ENCODE measurements at regions not wholly inside any gene's neighbourhood (a gene's known extent, or its start where the extent isn't known, plus 50 kb on each side); places are given as distances from the start of the nearest gene placed in this dataset.
A peak's percentile ranks its signal among the peaks of the same experiment; 100 is the strongest.

GRCh38 chr6:118748311-118749062, 97.1 kb upstream of the CEP85L start:
- DNase-seq (ENCODE audit: low read depth in 1 of 2, low spot score in 1 of 2) = no peak
- H3K27ac ChIP-seq (replicated peaks) = no peak overlapping the region
- H3K4me3 ChIP-seq (replicated peaks; ENCODE audit: insufficient read depth, low read length) = no peak overlapping the region
- no peaks in the 10 kb centered on the region for H3K27me3 ChIP-seq (ENCODE audit: insufficient read depth, poor library complexity, severe bottlenecking)
- TF ChIP-seq GABPA (IDR thresholded peaks at IDR 0.05; ENCODE audit: low read depth) = no peak
- TF ChIP-seq POLR2AphosphoS5 (IDR thresholded peaks at IDR 0.05; ENCODE audit: low read depth) = no peak
- TF ChIP-seq SPI1 (IDR thresholded peaks at IDR 0.05; ENCODE audit: borderline replicate concordance, low read depth) = no peak
- TF ChIP-seq REST (IDR thresholded peaks at IDR 0.05; ENCODE audit: insufficient replicate concordance, low read depth) = no peak
- no peak for TF ChIP-seq CTCF (IDR thresholded peaks at IDR 0.05; ENCODE audit: insufficient read depth, low read length)

GRCh38 chr6:118746825-118747174, 95.4 kb upstream of the CEP85L start:
- no peak for TF ChIP-seq SPI1 (IDR thresholded peaks at IDR 0.05; ENCODE audit: borderline replicate concordance, low read depth)
- no peak for TF ChIP-seq GABPA (IDR thresholded peaks at IDR 0.05; ENCODE audit: low read depth)
- TF ChIP-seq REST (IDR thresholded peaks at IDR 0.05; ENCODE audit: insufficient replicate concordance, low read depth) = no peak
- TF ChIP-seq CTCF (IDR thresholded peaks at IDR 0.05; ENCODE audit: insufficient read depth, low read length) = no peak
- no peak for TF ChIP-seq POLR2AphosphoS5 (IDR thresholded peaks at IDR 0.05; ENCODE audit: low read depth)
- H3K4me3 ChIP-seq (replicated peaks; ENCODE audit: insufficient read depth, low read length) = no peak overlapping the region
- no peaks in the 10 kb centered on the region for H3K27me3 ChIP-seq (ENCODE audit: insufficient read depth, poor library complexity, severe bottlenecking)
- no peak overlapping the region for H3K27ac ChIP-seq (replicated peaks)
- DNase-seq (ENCODE audit: low read depth in 1 of 2, low spot score in 1 of 2) = peak in 1 of 2 experiments; percentile 59

- no peak for TF ChIP-seq GABPA (IDR thresholded peaks at IDR 0.05; ENCODE audit: low read depth)
- TF ChIP-seq POLR2AphosphoS5 (IDR thresholded peaks at IDR 0.05; ENCODE audit: low read depth) = peak; percentile 43; the same call in 1 of the 2 replicates
- TF ChIP-seq SPI1 (IDR thresholded peaks at IDR 0.05; ENCODE audit: borderline replicate concordance, low read depth) = peak; percentile 69; the same call in 1 of the 2 replicates
- H3K27me3 ChIP-seq (ENCODE audit: insufficient read depth, poor library complexity, severe bottlenecking) = no peaks in the 10 kb centered on the region
- no peak overlapping the region for H3K4me3 ChIP-seq (replicated peaks; ENCODE audit: insufficient read depth, low read length)
- peak in 1 of 2 experiments; percentile 80 for DNase-seq (ENCODE audit: low read depth in 1 of 2, low spot score in 1 of 2)
- H3K27ac ChIP-seq (replicated peaks) = no peak overlapping the region
Observed at GRCh38 chr6:118746145-118746824, 94.9 kb upstream of the CEP85L start.

GRCh38 chr6:118745156-118745555, 93.8 kb upstream of the CEP85L start:
- Histone ChIP-seq H3K27me3 (ENCODE audit: insufficient read depth, poor library complexity, severe bottlenecking) (no peaks in the 10 kb centered on the region), H3K4me3 (replicated peaks; ENCODE audit: insufficient read depth, low read length) (no peak overlapping the region), H3K27ac (replicated peaks) (no peak overlapping the region)
- TF ChIP-seq POLR2AphosphoS5 (IDR thresholded peaks at IDR 0.05; ENCODE audit: low read depth) = no peak
- TF ChIP-seq SPI1 (IDR thresholded peaks at IDR 0.05; ENCODE audit: borderline replicate concordance, low read depth) = no peak; the same call in 1 of the 2 replicates
- TF ChIP-seq GABPA (IDR thresholded peaks at IDR 0.05; ENCODE audit: low read depth) = no peak
- no peak for TF ChIP-seq REST (IDR thresholded peaks at IDR 0.05; ENCODE audit: insufficient replicate concordance, low read depth)
- TF ChIP-seq CTCF (IDR thresholded peaks at IDR 0.05; ENCODE audit: insufficient read depth, low read length) = no peak
- DNase-seq (ENCODE audit: low read depth in 1 of 2, low spot score in 1 of 2) = no peak

Data from HL-60 (cell line).